ENCODE measurements at regions not wholly inside any gene's neighbourhood (a gene's known extent, or its start where the extent isn't known, plus 50 kb on each side); places are given as distances from the start of the nearest gene placed in this dataset.

DNA sequence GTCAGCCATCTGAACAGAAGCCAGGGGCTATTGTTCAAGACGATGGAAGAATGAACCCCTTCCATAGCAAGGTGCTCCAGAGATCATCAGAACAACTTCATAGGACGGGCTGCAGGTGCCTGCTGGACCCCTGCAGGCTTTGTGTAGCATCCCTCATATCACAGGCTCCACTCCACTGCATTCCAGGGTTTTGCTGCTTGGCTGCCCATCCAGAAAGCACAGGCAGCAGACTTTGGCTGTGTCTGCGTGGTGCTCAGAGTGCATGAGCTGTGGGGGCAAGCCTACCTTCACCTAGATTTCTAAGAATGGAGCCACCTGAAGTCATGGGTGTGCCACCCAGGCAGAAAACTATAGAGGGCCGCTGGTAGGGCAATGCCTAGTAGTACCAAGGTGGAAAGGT is 93.9 kb upstream of the NLRP1 start:
- TF ChIP-seq, protein P1, sequence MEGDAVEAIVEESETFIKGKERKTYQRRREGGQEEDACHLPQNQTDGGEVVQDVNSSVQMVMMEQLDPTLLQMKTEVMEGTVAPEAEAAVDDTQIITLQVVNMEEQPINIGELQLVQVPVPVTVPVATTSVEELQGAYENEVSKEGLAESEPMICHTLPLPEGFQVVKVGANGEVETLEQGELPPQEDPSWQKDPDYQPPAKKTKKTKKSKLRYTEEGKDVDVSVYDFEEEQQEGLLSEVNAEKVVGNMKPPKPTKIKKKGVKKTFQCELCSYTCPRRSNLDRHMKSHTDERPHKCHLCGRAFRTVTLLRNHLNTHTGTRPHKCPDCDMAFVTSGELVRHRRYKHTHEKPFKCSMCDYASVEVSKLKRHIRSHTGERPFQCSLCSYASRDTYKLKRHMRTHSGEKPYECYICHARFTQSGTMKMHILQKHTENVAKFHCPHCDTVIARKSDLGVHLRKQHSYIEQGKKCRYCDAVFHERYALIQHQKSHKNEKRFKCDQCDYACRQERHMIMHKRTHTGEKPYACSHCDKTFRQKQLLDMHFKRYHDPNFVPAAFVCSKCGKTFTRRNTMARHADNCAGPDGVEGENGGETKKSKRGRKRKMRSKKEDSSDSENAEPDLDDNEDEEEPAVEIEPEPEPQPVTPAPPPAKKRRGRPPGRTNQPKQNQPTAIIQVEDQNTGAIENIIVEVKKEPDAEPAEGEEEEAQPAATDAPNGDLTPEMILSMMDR (IDR thresholded peaks at IDR 0.05; ENCODE audit: insufficient read depth, low read length): no peak
- TF ChIP-seq POLR2AphosphoS5 (IDR thresholded peaks at IDR 0.05; ENCODE audit: low read depth) (no peak), GABPA (IDR thresholded peaks at IDR 0.05; ENCODE audit: low read depth) (no peak), SPI1 (IDR thresholded peaks at IDR 0.05; ENCODE audit: borderline replicate concordance, low read depth) (no peak)
- TF ChIP-seq, protein P2, sequence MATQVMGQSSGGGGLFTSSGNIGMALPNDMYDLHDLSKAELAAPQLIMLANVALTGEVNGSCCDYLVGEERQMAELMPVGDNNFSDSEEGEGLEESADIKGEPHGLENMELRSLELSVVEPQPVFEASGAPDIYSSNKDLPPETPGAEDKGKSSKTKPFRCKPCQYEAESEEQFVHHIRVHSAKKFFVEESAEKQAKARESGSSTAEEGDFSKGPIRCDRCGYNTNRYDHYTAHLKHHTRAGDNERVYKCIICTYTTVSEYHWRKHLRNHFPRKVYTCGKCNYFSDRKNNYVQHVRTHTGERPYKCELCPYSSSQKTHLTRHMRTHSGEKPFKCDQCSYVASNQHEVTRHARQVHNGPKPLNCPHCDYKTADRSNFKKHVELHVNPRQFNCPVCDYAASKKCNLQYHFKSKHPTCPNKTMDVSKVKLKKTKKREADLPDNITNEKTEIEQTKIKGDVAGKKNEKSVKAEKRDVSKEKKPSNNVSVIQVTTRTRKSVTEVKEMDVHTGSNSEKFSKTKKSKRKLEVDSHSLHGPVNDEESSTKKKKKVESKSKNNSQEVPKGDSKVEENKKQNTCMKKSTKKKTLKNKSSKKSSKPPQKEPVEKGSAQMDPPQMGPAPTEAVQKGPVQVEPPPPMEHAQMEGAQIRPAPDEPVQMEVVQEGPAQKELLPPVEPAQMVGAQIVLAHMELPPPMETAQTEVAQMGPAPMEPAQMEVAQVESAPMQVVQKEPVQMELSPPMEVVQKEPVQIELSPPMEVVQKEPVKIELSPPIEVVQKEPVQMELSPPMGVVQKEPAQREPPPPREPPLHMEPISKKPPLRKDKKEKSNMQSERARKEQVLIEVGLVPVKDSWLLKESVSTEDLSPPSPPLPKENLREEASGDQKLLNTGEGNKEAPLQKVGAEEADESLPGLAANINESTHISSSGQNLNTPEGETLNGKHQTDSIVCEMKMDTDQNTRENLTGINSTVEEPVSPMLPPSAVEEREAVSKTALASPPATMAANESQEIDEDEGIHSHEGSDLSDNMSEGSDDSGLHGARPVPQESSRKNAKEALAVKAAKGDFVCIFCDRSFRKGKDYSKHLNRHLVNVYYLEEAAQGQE (IDR thresholded peaks at IDR 0.05; ENCODE audit: insufficient replicate concordance, low read depth): no peak

All from HL-60 (cell line).